Tibial nerve (tissue), 4 donors: ENCODE measurements at regions not wholly inside any gene's neighbourhood (a gene's known extent, or its start where the extent isn't known, plus 50 kb on each side); places are given as distances from the start of the nearest gene placed in this dataset.

Experiments used
- DNase-seq, 2 donors: peaks; one replicate each; pipeline ENCODE4 v3.0.0-alpha.2; 2019; ENCODE audit warnings: low spot score in 2 of 2
- H3K27ac ChIP-seq, 4 donors: fragments of 200-600 bp; sonication (generic) in 3 of 4; one replicate each; pipeline ENCODE4 v1.5.1; 2017 to 2019; ENCODE audit warnings: mild to moderate bottlenecking in 1 of 4
- H3K27me3 ChIP-seq, 2 donors: fragments of 200-600 bp; sonication (generic) in 1 of 2; one replicate each; pipeline versions ENCODE4 v1.5.1 to v1.6.0; 2017 to 2019
- H3K36me3 ChIP-seq, 3 donors: fragments of 200-600 bp; sonication (generic); one replicate each; pipeline ENCODE4 v1.5.1; 2018 to 2019
- H3K4me1 ChIP-seq, 4 donors: fragments of 200-600 bp; sonication (generic) in 3 of 4; one replicate each; pipeline ENCODE4 v1.5.1; 2017 to 2019
- H3K4me3 ChIP-seq, 4 donors: fragments of 200-600 bp; sonication (generic) in 3 of 4; one replicate each; pipeline ENCODE4 v1.5.1; 2017 to 2019; ENCODE audit warnings: mild to moderate bottlenecking in 1 of 4, moderate library complexity in 1 of 4
- H3K9me3 ChIP-seq, 4 donors: fragments of 200-600 bp; sonication (generic) in 3 of 4; one replicate each; pipeline ENCODE4 v1.5.1; 2017 to 2019
- EP300 ChIP-seq, 2 donors: sonication (generic); formaldehyde crosslinking; IDR thresholded peaks; one replicate each; pipeline ENCODE4 v1.6.1; 2017; ENCODE audit warnings: antibody characterized with exemption in 2 of 2, mild to moderate bottlenecking in 1 of 2
- POLR2A ChIP-seq, 2 donors: fragments of 450-650 bp; IDR thresholded peaks; one replicate each; pipeline ENCODE4 v1.6.1; 2017; ENCODE audit warnings: antibody characterized with exemption in 2 of 2, mild to moderate bottlenecking in 2 of 2, moderate library complexity in 2 of 2
- WGBS, 2 donors: methylation state at CpG; one replicate each; pipeline ENCODE4 v1.1.5; 2018; 5-methylcytosine and 5-hydroxymethylcytosine counted together
- TF ChIP-seq, protein P1 (sequence below), 5 experiments: fragments of 200-600 bp in 3 of 5; fragments of 450-650 bp in 2 of 5; sonication (generic) in 3 of 5; IDR thresholded peaks; one replicate each; pipeline ENCODE4 v1.5.1; 2016 to 2019; ENCODE audit warnings: antibody characterized with exemption in 5 of 5, mild to moderate bottlenecking in 3 of 5, moderate library complexity in 2 of 5

DNA sequence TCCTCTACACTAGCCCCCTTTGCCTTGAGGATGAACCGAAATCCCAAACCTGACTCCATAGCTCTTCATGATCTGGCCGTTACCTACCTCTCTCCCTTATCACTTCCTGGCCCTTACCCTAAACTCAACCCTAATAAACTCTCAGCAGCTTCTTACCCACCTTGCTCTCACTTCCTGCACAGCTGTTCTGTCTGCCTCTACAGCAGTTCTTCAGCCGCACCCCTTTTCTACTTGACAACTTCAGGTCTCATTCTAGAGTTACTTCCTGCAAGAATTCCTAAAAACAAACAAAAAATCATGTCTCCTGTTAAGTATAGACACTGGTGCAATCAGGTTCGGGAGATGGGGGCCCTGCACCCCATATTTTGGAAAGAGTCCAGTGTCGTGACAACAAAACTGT lies 239.9 kb upstream of the CELF2 start:
- Histone ChIP-seq H3K27ac (no peak overlapping the region), H3K4me1 (no peaks in the 10 kb centered on the region), H3K9me3 (no peaks in the 10 kb centered on the region), H3K4me3 (no peak overlapping the region), H3K27me3 (no peaks in the 10 kb centered on the region), H3K36me3 (no peaks in the 10 kb centered on the region)
- DNase-seq: no peak
- 78 to 94% methylated on average over 5 of the region's 5 CpGs for WGBS, 2 donors
- TF ChIP-seq, protein P1, sequence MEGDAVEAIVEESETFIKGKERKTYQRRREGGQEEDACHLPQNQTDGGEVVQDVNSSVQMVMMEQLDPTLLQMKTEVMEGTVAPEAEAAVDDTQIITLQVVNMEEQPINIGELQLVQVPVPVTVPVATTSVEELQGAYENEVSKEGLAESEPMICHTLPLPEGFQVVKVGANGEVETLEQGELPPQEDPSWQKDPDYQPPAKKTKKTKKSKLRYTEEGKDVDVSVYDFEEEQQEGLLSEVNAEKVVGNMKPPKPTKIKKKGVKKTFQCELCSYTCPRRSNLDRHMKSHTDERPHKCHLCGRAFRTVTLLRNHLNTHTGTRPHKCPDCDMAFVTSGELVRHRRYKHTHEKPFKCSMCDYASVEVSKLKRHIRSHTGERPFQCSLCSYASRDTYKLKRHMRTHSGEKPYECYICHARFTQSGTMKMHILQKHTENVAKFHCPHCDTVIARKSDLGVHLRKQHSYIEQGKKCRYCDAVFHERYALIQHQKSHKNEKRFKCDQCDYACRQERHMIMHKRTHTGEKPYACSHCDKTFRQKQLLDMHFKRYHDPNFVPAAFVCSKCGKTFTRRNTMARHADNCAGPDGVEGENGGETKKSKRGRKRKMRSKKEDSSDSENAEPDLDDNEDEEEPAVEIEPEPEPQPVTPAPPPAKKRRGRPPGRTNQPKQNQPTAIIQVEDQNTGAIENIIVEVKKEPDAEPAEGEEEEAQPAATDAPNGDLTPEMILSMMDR (IDR thresholded peaks at IDR 0.05): no peak
- no peak for TF ChIP-seq EP300 (IDR thresholded peaks at IDR 0.05)

DNA sequence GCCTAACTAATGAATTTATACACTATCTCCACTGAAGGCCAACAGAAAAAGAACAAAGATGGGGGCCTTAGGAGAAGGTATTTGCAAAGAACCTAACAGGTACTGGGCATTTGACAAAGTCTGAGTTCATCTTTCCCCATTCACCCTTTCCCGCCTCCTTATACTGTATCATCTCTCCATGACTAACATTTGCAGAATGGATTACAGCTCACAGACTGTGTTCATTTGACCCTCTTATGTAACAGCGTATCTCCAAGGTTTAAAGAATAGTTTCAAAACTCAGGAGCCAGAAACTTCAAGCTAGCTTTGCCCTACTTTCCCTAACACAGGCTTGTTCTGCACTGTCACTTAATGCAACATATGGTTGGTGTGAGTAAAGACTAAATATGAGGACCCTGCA lies 238.7 kb upstream of the CELF2 start:
- Histone ChIP-seq H3K36me3 (no peaks in the 10 kb centered on the region), H3K9me3 (no peaks in the 10 kb centered on the region), H3K27me3 (no peaks in the 10 kb centered on the region), H3K27ac (no peak overlapping the region), H3K4me3 (no peak overlapping the region), H3K4me1 (no peaks in the 10 kb centered on the region)
- no peak for DNase-seq
- TF ChIP-seq POLR2A (IDR thresholded peaks at IDR 0.05) (no peak), EP300 (IDR thresholded peaks at IDR 0.05) (no peak)
- TF ChIP-seq, protein P1 (IDR thresholded peaks at IDR 0.05): no peak
- WGBS, 2 donors: 81 to 92% methylated on average over 2 of the region's 2 CpGs

DNA sequence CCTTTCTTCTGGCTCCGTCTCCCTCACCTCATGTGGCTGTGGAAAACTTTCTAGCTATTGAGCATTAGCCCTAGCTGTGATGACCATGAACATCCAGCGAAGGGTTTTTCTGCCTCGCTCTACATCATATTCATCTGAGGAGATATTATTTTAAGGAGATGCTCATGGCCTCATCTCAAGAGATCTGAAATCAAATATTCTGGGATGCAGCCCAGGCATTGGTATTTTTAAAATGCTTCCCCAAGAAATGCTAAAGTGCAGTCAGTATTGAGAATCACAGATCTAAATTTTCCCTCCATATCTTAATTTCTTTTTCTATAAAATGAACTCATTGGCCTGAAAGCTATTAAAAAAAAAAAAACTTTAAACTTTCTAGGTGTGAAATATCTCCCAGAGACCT lies 238.2 kb upstream of the CELF2 start:
- H3K27me3 ChIP-seq: no peaks in the 10 kb centered on the region
- H3K9me3 ChIP-seq: peaks cover 0 to 5% (median 0%) of the 10 kb centered on the region in 4 donors
- 88 to 90% methylated on average over 3 of the region's 3 CpGs for WGBS, 2 donors
- H3K4me1 ChIP-seq: no peaks in the 10 kb centered on the region
- H3K4me3 ChIP-seq: no peak overlapping the region
- no peaks in the 10 kb centered on the region for H3K36me3 ChIP-seq
- no peak overlapping the region for H3K27ac ChIP-seq
- TF ChIP-seq POLR2A (IDR thresholded peaks at IDR 0.05) (no peak), EP300 (IDR thresholded peaks at IDR 0.05) (no peak)
- TF ChIP-seq, protein P1 (IDR thresholded peaks at IDR 0.05): no peak
- no peak for DNase-seq

DNA sequence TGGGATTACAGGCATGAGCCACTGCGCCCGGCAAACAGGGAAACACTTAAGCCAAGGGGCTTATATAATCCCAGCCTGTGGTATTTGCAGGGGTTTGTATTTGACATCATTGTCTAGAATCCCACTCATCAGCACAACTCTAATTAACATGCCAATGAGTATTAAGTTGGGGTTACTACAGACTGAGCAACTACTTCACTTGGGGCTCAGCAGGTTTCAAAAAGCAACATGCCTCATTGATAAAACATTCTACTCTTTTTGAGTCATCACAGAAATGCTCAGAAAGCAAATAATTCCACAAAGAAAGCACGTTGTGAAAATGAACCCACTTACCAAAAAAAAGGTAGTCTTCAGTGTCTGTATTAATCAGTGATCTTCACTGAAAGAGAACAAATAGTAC lies 236.9 kb upstream of the CELF2 start:
- Histone ChIP-seq H3K4me3 (no peak overlapping the region), H3K27me3 (no peaks in the 10 kb centered on the region), H3K36me3 (no peaks in the 10 kb centered on the region), H3K9me3 (peaks cover 0 to 8% (median 0%) of the 10 kb centered on the region in 4 donors), H3K27ac (no peak overlapping the region), H3K4me1 (no peaks in the 10 kb centered on the region)
- WGBS, 2 donors: 80 to 81% methylated on average over 3 of the region's 3 CpGs
- TF ChIP-seq EP300 (IDR thresholded peaks at IDR 0.05): no peak
- TF ChIP-seq, protein P1 (IDR thresholded peaks at IDR 0.05): no peak
- TF ChIP-seq POLR2A (IDR thresholded peaks at IDR 0.05): no peak
- DNase-seq: no peak

DNA sequence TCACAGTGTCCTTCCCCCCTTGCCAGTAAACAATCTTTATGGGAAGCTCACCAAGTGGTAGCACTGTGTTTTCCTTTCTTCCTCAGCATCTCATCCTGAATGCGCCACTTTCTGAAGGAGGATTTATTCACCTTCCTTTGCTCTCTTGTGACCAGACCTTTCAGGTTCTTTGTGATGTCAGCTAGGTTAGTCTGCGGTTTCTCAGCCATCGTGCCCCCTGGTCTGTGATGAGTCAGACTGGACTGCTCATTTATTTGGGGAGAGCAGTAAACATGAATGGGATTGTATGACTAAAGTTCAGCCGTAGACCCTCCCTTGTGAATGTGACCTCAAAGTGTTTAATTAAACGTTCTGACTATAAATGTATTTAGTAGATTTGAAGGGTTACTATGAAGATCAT lies 235.1 kb upstream of the CELF2 start:
- Histone ChIP-seq H3K9me3 (peaks cover 0 to 8% (median 0%) of the 10 kb centered on the region in 4 donors), H3K27me3 (no peaks in the 10 kb centered on the region), H3K27ac (no peak overlapping the region), H3K36me3 (no peaks in the 10 kb centered on the region), H3K4me3 (no peak overlapping the region), H3K4me1 (peaks cover 0 to 17% (median 4%) of the 10 kb centered on the region in 4 donors)
- WGBS, 2 donors: 80 to 87% methylated on average over 5 of the region's 5 CpGs
- no peak for DNase-seq
- TF ChIP-seq EP300 (IDR thresholded peaks at IDR 0.05) (no peak), POLR2A (IDR thresholded peaks at IDR 0.05) (no peak)
- TF ChIP-seq, protein P1 (IDR thresholded peaks at IDR 0.05): no peak
